Right lobe of liver (tissue), 6 donors: ENCODE measurements at regions not wholly inside any gene's neighbourhood (a gene's known extent, or its start where the extent isn't known, plus 50 kb on each side); places are given as distances from the start of the nearest gene placed in this dataset.

Source experiments
- ATAC-seq, 4 donors: fragments of 200-7000 bp; cut with Tn5 transposase; one replicate each; pipeline ENCODE4 v1.9.1; 2020; ENCODE audit warnings: mild to moderate bottlenecking in 4 of 4, moderate library complexity in 4 of 4
- DNase-seq, 3 donors: peaks; one replicate each; pipeline ENCODE4 v3.0.0-alpha.2; 2020
- H3K27ac ChIP-seq, 3 donors: fragments of 200-600 bp; one replicate each; pipeline ENCODE4 v1.8.0; 2022
- H3K27me3 ChIP-seq, 2 donors: fragments of 200-600 bp; one replicate each; pipeline ENCODE4 v1.8.0; 2022
- H3K36me3 ChIP-seq, 4 donors: fragments of 200-600 bp; sonication (generic) in 1 of 4; one replicate each; pipeline versions ENCODE4 v1.5.1 to v1.8.0; 2017 to 2022; ENCODE audit warnings: control low read depth in 1 of 4
- H3K4me1 ChIP-seq, 4 donors: fragments of 200-600 bp; sonication (generic) in 1 of 4; one replicate each; pipeline versions ENCODE4 v1.5.1 to v1.8.0; 2017 to 2022; ENCODE audit warnings: control low read depth in 1 of 4
- H3K4me3 ChIP-seq, 3 donors: fragments of 200-600 bp; one replicate each; pipeline ENCODE4 v1.8.0; 2022
- H3K9me3 ChIP-seq, 4 donors: fragments of 200-600 bp; sonication (generic) in 1 of 4; one replicate each; pipeline versions ENCODE4 v1.5.1 to v1.8.0; 2017 to 2022; ENCODE audit warnings: control low read depth in 1 of 4
- POLR2A ChIP-seq: fragments of 450-650 bp; IDR thresholded peaks from one replicate; pipeline ENCODE4 v1.6.1; 2017; ENCODE audit warnings: antibody characterized with exemption, mild to moderate bottlenecking
- WGBS: methylation state at CpG from one replicate; pipeline ENCODE4 v1.1.6; 2018; ENCODE audit warnings: low coverage, low lambda C conversion rate; ENCODE audit not compliant: insufficient coverage; ENCODE audit errors: missing lambda C conversion rate; 5-methylcytosine and 5-hydroxymethylcytosine counted together
- intact Hi-C, 2 donors: fragments of 100-400 bp; cut with DNase I; formaldehyde crosslinking; loops; one replicate each; pipeline versions ENCODE4 v1.11.2 to v1.14.1; 2022
- TF ChIP-seq, protein P1 (sequence below), 4 donors: fragments of 200-600 bp in 3 of 4; fragments of 450-650 bp in 1 of 4; IDR thresholded peaks; one replicate each; pipeline versions ENCODE4 v1.5.1 to v1.8.0; 2016 to 2022; ENCODE audit warnings: antibody characterized with exemption in 4 of 4, mild to moderate bottlenecking in 2 of 4
- donor health status: DM: no; HTN: yes; CAD: no.
- donor health status: DM: no; HTN: no; CAD: no.
- donor health status: DM: no; HTN: no; CAD: no.
- donor health status: DM: no; HTN: yes; CAD: no.
- donor health status: DM: no; HTN: yes; CAD: no.

DNA sequence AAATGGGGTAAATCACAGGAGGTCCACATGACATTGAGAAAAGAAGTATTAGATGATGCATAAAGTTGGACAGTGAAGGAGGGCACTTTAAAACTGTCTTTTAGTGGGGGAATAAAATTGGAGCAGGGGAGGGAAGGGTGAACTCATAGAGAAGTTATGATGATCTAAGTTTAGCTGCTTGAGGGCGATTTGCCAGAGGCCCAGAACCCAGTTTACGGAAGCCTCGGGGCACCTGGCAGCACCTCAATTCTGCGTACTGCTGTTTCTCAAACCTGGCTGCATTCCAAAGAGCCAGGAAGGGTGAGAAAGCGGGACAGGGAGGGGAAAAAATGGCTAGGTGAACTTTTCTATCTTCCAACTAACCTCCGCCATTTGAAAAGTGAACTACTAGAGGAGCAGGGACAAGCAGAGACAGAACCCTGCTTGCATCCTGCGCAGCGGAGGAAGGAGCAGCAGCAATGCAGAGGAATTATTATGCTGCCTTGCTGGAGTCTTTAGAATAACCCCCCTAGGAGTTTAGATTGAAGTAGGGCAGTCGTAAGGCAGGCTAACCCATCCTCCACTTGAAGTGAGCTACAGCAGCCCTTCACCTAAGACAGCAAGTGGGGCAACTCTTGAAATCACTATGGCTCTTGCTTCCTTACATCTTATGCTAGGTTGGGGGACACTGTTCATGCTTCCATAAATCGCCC lies 316.8 kb downstream of the BRINP1 start:
- Histone ChIP-seq H3K9me3 (no peaks in the 10 kb centered on the region), H3K4me1 (no peaks in the 10 kb centered on the region), H3K27ac (no peak overlapping the region), H3K36me3 (no peaks in the 10 kb centered on the region), H3K27me3 (no peaks in the 10 kb centered on the region), H3K4me3 (no peak overlapping the region)
- ATAC-seq, result no peak
- intact Hi-C loops, result no loop called here
- DNase-seq, result no peak
- TF ChIP-seq POLR2A, result no peak
- 37% methylated on average over 7 of the region's 10 CpGs for WGBS

GRCh38 chr9:119053070-119053469 lies 316.2 kb downstream of the BRINP1 start:
- no peak overlapping the region for H3K4me3 ChIP-seq
- no peak overlapping the region for H3K27ac ChIP-seq
- H3K36me3 ChIP-seq, result no peaks in the 10 kb centered on the region
- WGBS, result 50% methylated on average over 1 of the region's 1 CpG
- H3K9me3 ChIP-seq, result no peaks in the 10 kb centered on the region
- no peak for ATAC-seq
- no peak for DNase-seq
- intact Hi-C loops, result no loop called here
- H3K27me3 ChIP-seq, result no peaks in the 10 kb centered on the region
- H3K4me1 ChIP-seq, result no peaks in the 10 kb centered on the region
- TF ChIP-seq, protein P1, sequence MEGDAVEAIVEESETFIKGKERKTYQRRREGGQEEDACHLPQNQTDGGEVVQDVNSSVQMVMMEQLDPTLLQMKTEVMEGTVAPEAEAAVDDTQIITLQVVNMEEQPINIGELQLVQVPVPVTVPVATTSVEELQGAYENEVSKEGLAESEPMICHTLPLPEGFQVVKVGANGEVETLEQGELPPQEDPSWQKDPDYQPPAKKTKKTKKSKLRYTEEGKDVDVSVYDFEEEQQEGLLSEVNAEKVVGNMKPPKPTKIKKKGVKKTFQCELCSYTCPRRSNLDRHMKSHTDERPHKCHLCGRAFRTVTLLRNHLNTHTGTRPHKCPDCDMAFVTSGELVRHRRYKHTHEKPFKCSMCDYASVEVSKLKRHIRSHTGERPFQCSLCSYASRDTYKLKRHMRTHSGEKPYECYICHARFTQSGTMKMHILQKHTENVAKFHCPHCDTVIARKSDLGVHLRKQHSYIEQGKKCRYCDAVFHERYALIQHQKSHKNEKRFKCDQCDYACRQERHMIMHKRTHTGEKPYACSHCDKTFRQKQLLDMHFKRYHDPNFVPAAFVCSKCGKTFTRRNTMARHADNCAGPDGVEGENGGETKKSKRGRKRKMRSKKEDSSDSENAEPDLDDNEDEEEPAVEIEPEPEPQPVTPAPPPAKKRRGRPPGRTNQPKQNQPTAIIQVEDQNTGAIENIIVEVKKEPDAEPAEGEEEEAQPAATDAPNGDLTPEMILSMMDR (IDR thresholded peaks at IDR 0.05), result no peak
- TF ChIP-seq POLR2A, result no peak

- TF ChIP-seq, protein P1 (IDR thresholded peaks at IDR 0.05), result no peak
- no peak for TF ChIP-seq POLR2A
- Histone ChIP-seq H3K27ac (no peak overlapping the region), H3K9me3 (no peaks in the 10 kb centered on the region), H3K4me3 (no peak overlapping the region), H3K27me3 (no peaks in the 10 kb centered on the region), H3K4me1 (no peaks in the 10 kb centered on the region), H3K36me3 (no peaks in the 10 kb centered on the region)
- ATAC-seq (no peak), DNase-seq (no peak)
- 27% methylated on average over 2 of the region's 2 CpGs for WGBS
- intact Hi-C loops, result no loop called here
Observed at GRCh38 chr9:119060629-119061385, 308.4 kb downstream of the BRINP1 start.

- Histone ChIP-seq H3K36me3 (no peaks in the 10 kb centered on the region), H3K4me3 (no peak overlapping the region), H3K9me3 (no peaks in the 10 kb centered on the region), H3K4me1 (no peaks in the 10 kb centered on the region), H3K27me3 (no peaks in the 10 kb centered on the region), H3K27ac (no peak overlapping the region)
- intact Hi-C loops, result no loop called here
- no peak for DNase-seq
- ATAC-seq, result no peak
- TF ChIP-seq, protein P1 (IDR thresholded peaks at IDR 0.05), result no peak
- TF ChIP-seq POLR2A, result no peak
Observed at GRCh38 chr9:119071636-119072035, 297.6 kb downstream of the BRINP1 start.

GRCh38 chr9:119074017-119074416 lies 295.2 kb downstream of the BRINP1 start:
- no peak overlapping the region for H3K27ac ChIP-seq
- no peak overlapping the region for H3K4me3 ChIP-seq
- H3K9me3 ChIP-seq, result no peaks in the 10 kb centered on the region
- WGBS, result 52% methylated on average over 2 of the region's 4 CpGs
- ATAC-seq, result no peak
- intact Hi-C loops, result no loop called here
- no peaks in the 10 kb centered on the region for H3K4me1 ChIP-seq
- TF ChIP-seq, protein P1 (IDR thresholded peaks at IDR 0.05), result no peak
- TF ChIP-seq POLR2A, result no peak
- H3K36me3 ChIP-seq, result no peaks in the 10 kb centered on the region
- no peaks in the 10 kb centered on the region for H3K27me3 ChIP-seq
- no peak for DNase-seq
